ENCODE measurements at regions not wholly inside any gene's neighbourhood (a gene's known extent, or its start where the extent isn't known, plus 50 kb on each side); places are given as distances from the start of the nearest gene placed in this dataset.

DNA sequence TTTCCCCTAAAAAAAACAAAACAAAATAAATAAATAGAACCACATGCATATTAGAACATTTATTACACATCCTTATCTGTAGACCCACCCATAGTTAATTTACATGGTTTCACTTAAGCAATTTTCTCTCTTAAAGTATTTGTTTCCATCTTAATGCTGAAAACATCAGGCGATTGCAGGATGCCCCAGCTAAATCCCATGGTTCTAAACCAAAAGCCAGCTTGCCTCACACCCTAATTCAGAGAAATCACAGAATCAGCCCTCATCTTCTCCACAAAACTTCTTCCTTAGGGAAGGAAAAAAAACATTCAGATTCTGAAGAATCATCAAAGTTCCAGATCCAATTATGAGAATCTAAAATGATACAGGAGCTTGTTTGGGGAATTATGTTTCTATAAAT is 67.6 kb upstream of the MTHFD1L start:
- Histone ChIP-seq H3K27ac (no peak overlapping the region), H3K9me3 (replicated peaks) (no peaks in the 10 kb centered on the region), H3K36me3 (no peaks in the 10 kb centered on the region), H3K4me3 (no peak overlapping the region), H3K4me1 (replicated peaks) (no peaks in the 10 kb centered on the region), H3K27me3 (replicated peaks) (no peaks in the 10 kb centered on the region)
- DNase-seq (ENCODE audit: low read depth in 1 of 2, low spot score in 2 of 2), result no peak

DNA sequence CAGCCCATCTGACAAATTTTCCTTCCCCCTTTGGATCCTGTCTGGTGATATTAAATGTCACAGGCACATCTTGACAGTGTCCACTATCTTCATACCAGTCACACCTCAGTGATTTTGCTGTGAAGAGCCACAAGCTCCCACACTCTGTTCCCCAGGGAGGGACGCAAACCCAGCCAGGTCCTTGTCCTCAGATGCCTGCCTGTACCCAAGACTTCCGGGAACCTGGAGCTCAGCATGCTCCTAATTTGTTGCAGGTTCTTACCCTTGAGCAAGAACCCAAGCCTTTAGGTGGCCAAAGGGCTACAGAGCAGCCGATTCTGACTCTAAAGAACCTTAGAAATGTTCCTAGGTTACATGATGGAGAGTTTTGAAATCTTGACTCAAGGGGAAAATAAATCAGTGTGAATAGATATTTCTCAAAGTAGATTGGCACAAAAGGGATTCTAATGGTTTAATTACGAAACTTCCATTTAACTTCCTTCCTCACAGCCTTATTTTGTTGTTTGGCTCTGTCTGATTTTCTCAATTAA is 66.2 kb upstream of the MTHFD1L start:
- H3K36me3 ChIP-seq, result no peaks in the 10 kb centered on the region
- H3K9me3 ChIP-seq (replicated peaks), result no peaks in the 10 kb centered on the region
- DNase-seq (ENCODE audit: low read depth in 1 of 2, low spot score in 2 of 2), result no peak
- H3K4me3 ChIP-seq, result no peak overlapping the region
- H3K27me3 ChIP-seq (replicated peaks), result no peaks in the 10 kb centered on the region
- no peaks in the 10 kb centered on the region for H3K4me1 ChIP-seq (replicated peaks)
- no peak overlapping the region for H3K27ac ChIP-seq

- Histone ChIP-seq H3K4me3 (no peak overlapping the region), H3K27ac (no peak overlapping the region), H3K36me3 (no peaks in the 10 kb centered on the region), H3K4me1 (replicated peaks) (no peaks in the 10 kb centered on the region), H3K27me3 (replicated peaks) (no peaks in the 10 kb centered on the region), H3K9me3 (replicated peaks) (no peaks in the 10 kb centered on the region)
- no peak for DNase-seq (ENCODE audit: low read depth in 1 of 2, low spot score in 2 of 2)
These were observed 64.7 kb upstream of the MTHFD1L start for GRCh38 chr6:150800674-150801314.

- no peaks in the 10 kb centered on the region for H3K27me3 ChIP-seq (replicated peaks)
- no peak overlapping the region for H3K27ac ChIP-seq
- H3K4me3 ChIP-seq, result no peak overlapping the region
- DNase-seq (ENCODE audit: low read depth in 1 of 2, low spot score in 2 of 2), result no peak
- H3K36me3 ChIP-seq, result no peaks in the 10 kb centered on the region
- no peaks in the 10 kb centered on the region for H3K9me3 ChIP-seq (replicated peaks)
- no peaks in the 10 kb centered on the region for H3K4me1 ChIP-seq (replicated peaks)
These were observed 58.7 kb upstream of the MTHFD1L start for GRCh38 chr6:150806790-150807189.

DNA sequence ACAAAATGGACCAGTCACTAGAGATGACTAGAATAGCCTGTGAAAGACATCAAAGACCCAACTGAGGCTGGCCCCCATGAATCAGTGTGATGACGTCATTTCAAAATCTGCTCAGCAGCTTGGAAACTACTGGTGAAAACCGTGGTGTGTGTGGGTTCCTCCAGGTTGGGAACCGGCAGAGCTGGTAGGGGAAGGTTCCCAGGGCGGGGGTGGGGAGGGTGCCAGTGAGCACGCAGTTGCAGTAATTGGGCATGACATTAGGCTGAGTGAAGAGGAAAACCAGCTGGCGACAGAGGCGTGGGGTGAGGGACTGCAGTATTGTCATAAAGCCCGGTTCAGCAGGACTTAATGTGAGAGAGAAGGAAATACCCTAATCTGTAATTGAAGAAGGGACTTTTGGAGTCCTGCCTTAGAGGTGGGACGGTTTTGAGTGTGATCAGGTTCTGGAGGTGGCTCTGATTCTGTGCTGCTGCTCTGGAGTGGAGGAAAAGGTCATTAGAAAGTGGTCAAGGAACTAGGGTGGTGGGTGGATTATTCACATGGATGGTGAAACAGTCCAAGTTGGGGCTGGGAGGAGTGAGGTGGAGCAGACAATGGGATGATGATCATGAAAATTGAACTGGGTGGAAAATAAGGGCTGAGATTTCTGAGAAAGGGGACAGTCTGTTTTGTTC is 52.0 kb upstream of the MTHFD1L start:
- H3K27ac ChIP-seq, result no peak overlapping the region
- no peak overlapping the region for H3K4me3 ChIP-seq
- no peaks in the 10 kb centered on the region for H3K27me3 ChIP-seq (replicated peaks)
- peaks cover 5% of the 10 kb centered on the region; the same call in 1 of the 2 replicates for H3K36me3 ChIP-seq
- peaks cover 12% of the 10 kb centered on the region for H3K4me1 ChIP-seq (replicated peaks)
- no peaks in the 10 kb centered on the region for H3K9me3 ChIP-seq (replicated peaks)
- DNase-seq (ENCODE audit: low read depth in 1 of 2, low spot score in 2 of 2), result no peak

- H3K4me3 ChIP-seq, result no peak overlapping the region
- no peaks in the 10 kb centered on the region for H3K9me3 ChIP-seq (replicated peaks)
- H3K36me3 ChIP-seq, result peaks cover 5% of the 10 kb centered on the region; the same call in 1 of the 2 replicates
- H3K4me1 ChIP-seq (replicated peaks), result peaks cover 12% of the 10 kb centered on the region
- H3K27me3 ChIP-seq (replicated peaks), result no peaks in the 10 kb centered on the region
- no peak overlapping the region for H3K27ac ChIP-seq
- DNase-seq (ENCODE audit: low read depth in 1 of 2, low spot score in 2 of 2), result no peak
These were observed 51.5 kb upstream of the MTHFD1L start for GRCh38 chr6:150813993-150814359.
